Chondrocyte (in vitro differentiated cells): ENCODE measurements at regions not wholly inside any gene's neighbourhood (a gene's known extent, or its start where the extent isn't known, plus 50 kb on each side); places are given as distances from the start of the nearest gene placed in this dataset.

ENCODE experiments used
- DNase-seq: peaks from one replicate; pipeline ENCODE4 v3.0.0; 2021; ENCODE audit warnings: mixed read lengths, low spot score
- H3K27ac Mint-ChIP-seq: one replicate; pipeline ENCODE4 v1.8.0; 2021; ENCODE audit warnings: mild to moderate bottlenecking, moderate library complexity, mixed read lengths; ENCODE audit not compliant: unreplicated experiment
- H3K27me3 Mint-ChIP-seq: 2 replicates; pipeline ENCODE4 v1.8.0; 2021; ENCODE audit warnings: low read depth, mixed read lengths
- H3K36me3 Mint-ChIP-seq: 2 replicates; pipeline ENCODE4 v1.8.0; 2021; ENCODE audit warnings: low read depth, mixed read lengths
- H3K4me1 Mint-ChIP-seq: 2 replicates; pipeline ENCODE4 v1.8.0; 2021; ENCODE audit warnings: low read depth, mild to moderate bottlenecking, mixed read lengths
- H3K4me3 Mint-ChIP-seq: one replicate; pipeline ENCODE4 v1.8.0; 2021; ENCODE audit warnings: mild to moderate bottlenecking, moderate library complexity, mixed read lengths; ENCODE audit not compliant: unreplicated experiment
- H3K9me3 Mint-ChIP-seq: 2 replicates; pipeline ENCODE4 v1.8.0; 2021; ENCODE audit warnings: low read depth, mixed read lengths
- TF ChIP-seq, protein P1 (sequence below): fragments of 200-600 bp; sonication (generic); IDR thresholded peaks from 2 replicates; pipeline ENCODE4 v1.5.0; 2021; ENCODE audit warnings: antibody characterized with exemption, mild to moderate bottlenecking, moderate library complexity

- Mint-ChIP-seq H3K9me3 (peaks cover 6% of the 10 kb centered on the region), H3K27ac (no peak overlapping the region), H3K36me3 (no peaks in the 10 kb centered on the region), H3K27me3 (no peaks in the 10 kb centered on the region), H3K4me1 (peaks cover 14% of the 10 kb centered on the region), H3K4me3 (no peak overlapping the region)
- TF ChIP-seq, protein P1, sequence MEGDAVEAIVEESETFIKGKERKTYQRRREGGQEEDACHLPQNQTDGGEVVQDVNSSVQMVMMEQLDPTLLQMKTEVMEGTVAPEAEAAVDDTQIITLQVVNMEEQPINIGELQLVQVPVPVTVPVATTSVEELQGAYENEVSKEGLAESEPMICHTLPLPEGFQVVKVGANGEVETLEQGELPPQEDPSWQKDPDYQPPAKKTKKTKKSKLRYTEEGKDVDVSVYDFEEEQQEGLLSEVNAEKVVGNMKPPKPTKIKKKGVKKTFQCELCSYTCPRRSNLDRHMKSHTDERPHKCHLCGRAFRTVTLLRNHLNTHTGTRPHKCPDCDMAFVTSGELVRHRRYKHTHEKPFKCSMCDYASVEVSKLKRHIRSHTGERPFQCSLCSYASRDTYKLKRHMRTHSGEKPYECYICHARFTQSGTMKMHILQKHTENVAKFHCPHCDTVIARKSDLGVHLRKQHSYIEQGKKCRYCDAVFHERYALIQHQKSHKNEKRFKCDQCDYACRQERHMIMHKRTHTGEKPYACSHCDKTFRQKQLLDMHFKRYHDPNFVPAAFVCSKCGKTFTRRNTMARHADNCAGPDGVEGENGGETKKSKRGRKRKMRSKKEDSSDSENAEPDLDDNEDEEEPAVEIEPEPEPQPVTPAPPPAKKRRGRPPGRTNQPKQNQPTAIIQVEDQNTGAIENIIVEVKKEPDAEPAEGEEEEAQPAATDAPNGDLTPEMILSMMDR: no peak
- DNase-seq: no peak
Observed at GRCh38 chr6:145247692-145248419, 487.5 kb downstream of the EPM2A start.

DNA sequence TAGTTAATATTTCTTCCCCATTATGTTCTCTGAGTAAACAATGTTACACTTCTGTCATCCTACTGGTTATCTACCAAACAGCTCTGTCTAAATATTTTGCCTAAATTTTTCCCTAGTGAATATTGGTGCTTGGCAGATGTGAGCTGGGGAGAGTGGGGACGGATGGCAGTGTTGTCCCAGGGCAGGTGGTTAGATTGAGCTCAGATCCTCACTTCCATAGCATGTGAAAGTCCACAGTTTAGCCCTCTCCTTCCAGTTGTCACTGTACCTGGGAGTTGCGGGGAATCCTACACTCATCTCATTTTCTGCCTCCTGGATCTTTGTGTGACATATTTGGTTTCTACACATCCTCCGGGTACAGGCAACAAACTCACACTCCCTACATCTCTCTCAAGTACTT is 484.9 kb downstream of the EPM2A start:
- no peak overlapping the region for H3K4me3 Mint-ChIP-seq
- peaks cover 4% of the 10 kb centered on the region for H3K4me1 Mint-ChIP-seq
- H3K9me3 Mint-ChIP-seq: peaks cover 6% of the 10 kb centered on the region
- TF ChIP-seq, protein P1: no peak
- H3K27me3 Mint-ChIP-seq: no peaks in the 10 kb centered on the region
- DNase-seq: no peak
- H3K27ac Mint-ChIP-seq: no peak overlapping the region
- no peaks in the 10 kb centered on the region for H3K36me3 Mint-ChIP-seq

DNA sequence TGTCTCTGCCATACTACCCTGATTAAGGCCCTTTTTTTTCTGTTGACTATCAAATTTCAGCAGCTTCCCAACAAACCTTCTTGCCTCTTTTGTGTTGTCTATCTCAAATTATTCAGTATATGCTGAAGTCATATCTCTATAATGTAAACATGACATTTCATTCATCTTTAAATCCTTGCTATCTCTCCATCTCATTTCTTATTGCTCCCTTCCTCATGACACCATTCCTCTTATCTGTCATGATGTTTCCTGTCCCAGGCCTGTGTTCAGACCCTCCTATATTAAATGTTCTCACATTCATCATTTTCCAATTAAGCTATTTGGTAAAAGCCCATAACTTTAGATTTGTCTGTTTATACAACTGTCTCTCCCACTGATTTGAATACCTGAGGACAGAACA is 482.6 kb downstream of the EPM2A start:
- no peak overlapping the region for H3K4me3 Mint-ChIP-seq
- DNase-seq: no peak
- no peaks in the 10 kb centered on the region for H3K27me3 Mint-ChIP-seq
- no peak overlapping the region for H3K27ac Mint-ChIP-seq
- TF ChIP-seq, protein P1: no peak
- H3K9me3 Mint-ChIP-seq: peaks cover 6% of the 10 kb centered on the region
- H3K4me1 Mint-ChIP-seq: peaks cover under 1% of the 10 kb centered on the region
- H3K36me3 Mint-ChIP-seq: no peaks in the 10 kb centered on the region

- Mint-ChIP-seq H3K27ac (no peak overlapping the region), H3K36me3 (no peaks in the 10 kb centered on the region), H3K4me3 (no peak overlapping the region), H3K27me3 (no peaks in the 10 kb centered on the region), H3K9me3 (no peaks in the 10 kb centered on the region), H3K4me1 (no peaks in the 10 kb centered on the region)
- DNase-seq: no peak
- TF ChIP-seq, protein P1: no peak
Observed at GRCh38 chr6:145254649-145255401, 480.5 kb downstream of the EPM2A start.

GRCh38 chr6:145257704-145258103 is 477.6 kb downstream of the EPM2A start:
- no peak overlapping the region for H3K4me3 Mint-ChIP-seq
- no peaks in the 10 kb centered on the region for H3K9me3 Mint-ChIP-seq
- no peak for DNase-seq
- no peaks in the 10 kb centered on the region for H3K36me3 Mint-ChIP-seq
- TF ChIP-seq, protein P1: no peak
- H3K4me1 Mint-ChIP-seq: no peaks in the 10 kb centered on the region
- H3K27ac Mint-ChIP-seq: no peak overlapping the region
- H3K27me3 Mint-ChIP-seq: peaks cover 2% of the 10 kb centered on the region
